ENCODE measurements at regions not wholly inside any gene's neighbourhood (a gene's known extent, or its start where the extent isn't known, plus 50 kb on each side); places are given as distances from the start of the nearest gene placed in this dataset.

DNA sequence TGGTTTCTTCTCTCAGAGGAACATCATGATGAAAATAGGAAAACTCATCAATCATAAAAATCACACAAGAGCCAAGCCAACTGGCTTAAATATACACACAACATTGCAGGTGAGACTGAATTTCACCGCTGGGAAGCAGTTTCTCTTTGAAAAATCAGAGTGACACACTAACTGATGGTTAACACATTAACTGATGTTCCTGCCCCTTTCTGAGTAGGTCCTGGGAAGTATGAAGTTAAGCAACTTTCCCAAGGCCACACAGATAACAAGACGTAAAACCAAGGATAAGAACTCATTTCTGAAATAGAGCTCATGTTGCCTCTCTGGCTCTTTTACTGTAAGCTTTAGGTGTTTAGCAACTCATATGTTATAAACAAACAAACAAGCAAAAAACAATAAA, 813.7 kb upstream of the HS3ST1 start:
- no CpG with 5 or more reads among the region's 2 CpGs for WGBS (ENCODE audit: insufficient coverage)
- H3K9me3 ChIP-seq (ENCODE audit: control extremely low read depth in 1 of 3, control insufficient read depth in 2 of 3, insufficient read depth in 1 of 3, low read length in 2 of 3), result no peaks in the 10 kb centered on the region
- H3K36me3 ChIP-seq (replicated peaks in 1 of 2; ENCODE audit: control extremely low read depth in 1 of 2, control insufficient read depth in 1 of 2, extremely low read depth in 1 of 2, insufficient read depth in 2 of 2, low read length in 1 of 2), result no peaks in the 10 kb centered on the region
- Mint-ChIP-seq H3K4me3 (no peak overlapping the region), H3K27me3 (no peaks in the 10 kb centered on the region), H3K9me3 (ENCODE audit: insufficient read depth) (no peaks in the 10 kb centered on the region), H3K4me1 (no peaks in the 10 kb centered on the region), H3K27ac (no peak overlapping the region)
- H3K27me3 ChIP-seq (replicated peaks in 1 of 4; ENCODE audit: control extremely low read depth in 1 of 4, control insufficient read depth in 3 of 4, insufficient read depth in 4 of 4, low read length in 3 of 4), result no peaks in the 10 kb centered on the region
- no peak for DNase-seq
- H2AFZ ChIP-seq (ENCODE audit: insufficient read depth, low read depth, low read length, poor library complexity, severe bottlenecking), result no peak overlapping the region
- no peak for ATAC-seq (ENCODE audit: low read depth)
- ChIA-PET POLR2A (no interaction called here), CTCF (no interaction called here)
- no peaks in the 10 kb centered on the region for H3K4me1 ChIP-seq (ENCODE audit: control insufficient read depth in 2 of 2, insufficient read depth in 2 of 2, low read length in 2 of 2)
- no peaks in the 10 kb centered on the region for H4K20me1 ChIP-seq (ENCODE audit: control insufficient read depth, insufficient read depth, low read length, poor library complexity, severe bottlenecking)
- no peak overlapping the region for H3K27ac ChIP-seq (ENCODE audit: low read length in 2 of 2)
- intact Hi-C loops (cut with micrococcal nuclease), result no loop called here
- no peak overlapping the region for H3K4me2 ChIP-seq (replicated peaks; ENCODE audit: low read depth, low read length, poor library complexity, severe bottlenecking)
- TF ChIP-seq EZH2 (IDR thresholded peaks at IDR 0.05; ENCODE audit: borderline replicate concordance, insufficient read depth, low read depth, low read length, poor library complexity, severe bottlenecking), result no peak
- TF ChIP-seq, protein P1, sequence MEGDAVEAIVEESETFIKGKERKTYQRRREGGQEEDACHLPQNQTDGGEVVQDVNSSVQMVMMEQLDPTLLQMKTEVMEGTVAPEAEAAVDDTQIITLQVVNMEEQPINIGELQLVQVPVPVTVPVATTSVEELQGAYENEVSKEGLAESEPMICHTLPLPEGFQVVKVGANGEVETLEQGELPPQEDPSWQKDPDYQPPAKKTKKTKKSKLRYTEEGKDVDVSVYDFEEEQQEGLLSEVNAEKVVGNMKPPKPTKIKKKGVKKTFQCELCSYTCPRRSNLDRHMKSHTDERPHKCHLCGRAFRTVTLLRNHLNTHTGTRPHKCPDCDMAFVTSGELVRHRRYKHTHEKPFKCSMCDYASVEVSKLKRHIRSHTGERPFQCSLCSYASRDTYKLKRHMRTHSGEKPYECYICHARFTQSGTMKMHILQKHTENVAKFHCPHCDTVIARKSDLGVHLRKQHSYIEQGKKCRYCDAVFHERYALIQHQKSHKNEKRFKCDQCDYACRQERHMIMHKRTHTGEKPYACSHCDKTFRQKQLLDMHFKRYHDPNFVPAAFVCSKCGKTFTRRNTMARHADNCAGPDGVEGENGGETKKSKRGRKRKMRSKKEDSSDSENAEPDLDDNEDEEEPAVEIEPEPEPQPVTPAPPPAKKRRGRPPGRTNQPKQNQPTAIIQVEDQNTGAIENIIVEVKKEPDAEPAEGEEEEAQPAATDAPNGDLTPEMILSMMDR (IDR thresholded peaks at IDR 0.05), result no peak
- no peak overlapping the region for H3K4me3 ChIP-seq (ENCODE audit: control extremely low read depth in 1 of 5, extremely low read depth in 1 of 5, insufficient read depth in 1 of 5, low read depth in 2 of 5, low read length in 4 of 5)
- H3K9ac ChIP-seq (ENCODE audit: low read length), result no peak overlapping the region
- no peaks in the 10 kb centered on the region for H3K79me2 ChIP-seq (ENCODE audit: control insufficient read depth, insufficient read depth, low read length)

DNA sequence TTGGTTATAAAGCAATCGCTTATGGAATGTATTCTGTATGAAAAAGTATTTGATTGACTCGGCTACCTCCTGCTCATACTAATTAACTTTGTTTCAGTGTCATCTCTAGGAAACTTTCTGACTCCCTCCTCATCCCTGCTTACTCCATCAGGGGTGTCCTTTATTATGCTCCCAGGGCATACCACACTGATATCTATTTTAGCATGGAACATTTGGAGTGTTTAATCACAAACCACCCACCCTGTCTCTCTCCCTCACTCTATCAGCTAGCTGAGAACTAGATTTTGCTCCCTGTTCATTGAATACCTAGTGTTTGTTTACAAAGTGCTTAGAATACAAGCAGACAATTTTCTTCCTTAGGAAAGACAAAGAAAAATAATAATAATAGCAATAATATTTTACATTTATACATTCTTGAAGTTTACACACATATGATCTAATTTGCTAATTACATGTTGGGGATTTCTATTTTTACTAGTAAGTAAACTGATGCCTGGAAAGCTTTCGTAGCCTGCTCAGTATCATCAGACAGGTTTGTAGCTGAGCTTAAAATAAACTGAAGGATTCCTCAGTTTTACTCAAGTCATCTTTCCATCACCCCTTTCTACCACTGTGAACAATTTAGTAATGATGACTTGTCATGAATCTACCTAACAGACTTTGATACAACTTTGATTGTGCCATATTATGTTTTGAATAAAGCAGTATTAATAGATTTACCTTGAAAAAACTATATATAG, 811.4 kb upstream of the HS3ST1 start:
- POLR2A ChIA-PET, result no interaction called here
- Mint-ChIP-seq H3K27me3 (no peaks in the 10 kb centered on the region), H3K4me3 (no peak overlapping the region), H3K4me1 (no peaks in the 10 kb centered on the region), H3K9me3 (ENCODE audit: insufficient read depth) (no peaks in the 10 kb centered on the region), H3K27ac (no peak overlapping the region)
- no peak overlapping the region for H3K9ac ChIP-seq (ENCODE audit: low read length)
- TF ChIP-seq, protein P1 (IDR thresholded peaks at IDR 0.05), result no peak
- TF ChIP-seq EZH2 (IDR thresholded peaks at IDR 0.05; ENCODE audit: borderline replicate concordance, insufficient read depth, low read depth, low read length, poor library complexity, severe bottlenecking), result no peak
- H4K20me1 ChIP-seq (ENCODE audit: control insufficient read depth, insufficient read depth, low read length, poor library complexity, severe bottlenecking), result no peaks in the 10 kb centered on the region
- H3K27ac ChIP-seq (ENCODE audit: low read length in 2 of 2), result no peak overlapping the region
- no peak for ATAC-seq (ENCODE audit: low read depth)
- intact Hi-C loops (cut with micrococcal nuclease), result no loop called here
- no peaks in the 10 kb centered on the region for H3K79me2 ChIP-seq (ENCODE audit: control insufficient read depth, insufficient read depth, low read length)
- H3K9me3 ChIP-seq (ENCODE audit: control extremely low read depth in 1 of 3, control insufficient read depth in 2 of 3, insufficient read depth in 1 of 3, low read length in 2 of 3), result no peaks in the 10 kb centered on the region
- no CpG with 5 or more reads among the region's 3 CpGs for WGBS (ENCODE audit: insufficient coverage)
- CTCF ChIA-PET, result no interaction called here
- no peak overlapping the region for H3K4me2 ChIP-seq (replicated peaks; ENCODE audit: low read depth, low read length, poor library complexity, severe bottlenecking)
- no peak overlapping the region for H2AFZ ChIP-seq (ENCODE audit: insufficient read depth, low read depth, low read length, poor library complexity, severe bottlenecking)
- H3K4me3 ChIP-seq (ENCODE audit: control extremely low read depth in 1 of 5, extremely low read depth in 1 of 5, insufficient read depth in 1 of 5, low read depth in 2 of 5, low read length in 4 of 5), result no peak overlapping the region
- no peaks in the 10 kb centered on the region for H3K36me3 ChIP-seq (replicated peaks in 1 of 2; ENCODE audit: control extremely low read depth in 1 of 2, control insufficient read depth in 1 of 2, extremely low read depth in 1 of 2, insufficient read depth in 2 of 2, low read length in 1 of 2)
- H3K4me1 ChIP-seq (ENCODE audit: control insufficient read depth in 2 of 2, insufficient read depth in 2 of 2, low read length in 2 of 2), result no peaks in the 10 kb centered on the region
- DNase-seq, result no peak
- H3K27me3 ChIP-seq (replicated peaks in 1 of 4; ENCODE audit: control extremely low read depth in 1 of 4, control insufficient read depth in 3 of 4, insufficient read depth in 4 of 4, low read length in 3 of 4), result no peaks in the 10 kb centered on the region

All from B cell (primary cell).